OCI-LY3 (cell line): ENCODE measurements at regions not wholly inside any gene's neighbourhood (a gene's known extent, or its start where the extent isn't known, plus 50 kb on each side); places are given as distances from the start of the nearest gene placed in this dataset.
"Not testable (repeated sequence)": the region's sequence is repeated elsewhere in the genome, so short reads cannot be mapped to it uniquely, and the experiment has no call there.

Source experiments
- H2AFZ ChIP-seq: fragments of 200-600, 300-600 bp; shearing (Covaris generic); 2 replicates; pipeline ENCODE4 v1.6.0; 2014; ENCODE audit warnings: antibody characterized with exemption, low read depth, low read length
- H3K27ac ChIP-seq: fragments of 200-600, 300-600 bp; sonication (generic); 2 replicates; pipeline ENCODE4 v1.5.1; 2014; ENCODE audit warnings: mild to moderate bottlenecking, low read length, moderate library complexity, mixed read lengths
- H3K27me3 ChIP-seq: fragments of 200-600, 300-600 bp; sonication (generic); 2 replicates; pipeline ENCODE4 v1.6.1; 2014; ENCODE audit warnings: low read depth, low read length, mixed read lengths
- H3K36me3 ChIP-seq: fragments of 200-600, 300-600 bp; sonication (generic); replicated peaks from 2 replicates; pipeline ENCODE3; 2014; ENCODE audit warnings: low read depth, low read length, mixed read lengths
- H3K4me1 ChIP-seq: fragments of 300-600, 200-600 bp; sonication (generic); 2 replicates; pipeline ENCODE4 v1.6.1; 2014; ENCODE audit warnings: low read length, mixed read lengths
- H3K4me2 ChIP-seq: fragments of 200-600, 300-600 bp; sonication (generic); 2 replicates; pipeline ENCODE4 v1.6.1; 2014; ENCODE audit warnings: low read length, mixed read lengths
- H3K4me3 ChIP-seq: fragments of 300-600, 200-600 bp; sonication (generic); 2 replicates; pipeline ENCODE4 v1.5.1; 2014; ENCODE audit warnings: antibody characterized with exemption, mild to moderate bottlenecking, low read length, moderate library complexity
- H3K79me2 ChIP-seq: fragments of 300-600, 200-600 bp; shearing (Covaris generic); 2 replicates; pipeline ENCODE4 v1.6.1; 2014; ENCODE audit warnings: mild to moderate bottlenecking, low read length, mixed read lengths
- H3K9ac ChIP-seq: fragments of 300-600, 200-600 bp; shearing (Covaris generic); 2 replicates; pipeline ENCODE4 v1.6.0; 2014; ENCODE audit warnings: mild to moderate bottlenecking, low read length, moderate library complexity
- H3K9me3 ChIP-seq: fragments of 200-600, 300-600 bp; shearing (Covaris generic); 2 replicates; pipeline ENCODE4 v1.6.1; 2014; ENCODE audit warnings: low read length, mixed read lengths; ENCODE audit not compliant: insufficient read depth
- H4K20me1 ChIP-seq: fragments of 200-600, 300-600 bp; sonication (generic); 2 replicates; pipeline ENCODE4 v1.6.1; 2016; ENCODE audit warnings: low read length, mixed read lengths; ENCODE audit not compliant: insufficient read depth
- CTCF ChIP-seq: fragments of 200-600, 300-600 bp; sonication (generic); IDR thresholded peaks from 2 replicates; pipeline ENCODE4 v1.5.1; 2014; ENCODE audit warnings: antibody characterized with exemption, low read length, low read depth
- EZH2phosphoT487 ChIP-seq: fragments of 200-600 bp; shearing (Covaris generic); IDR thresholded peaks from 2 replicates; pipeline ENCODE4 v1.6.1; 2018; ENCODE audit warnings: antibody characterized with exemption, mixed run types, low read depth

- H3K4me1 ChIP-seq = no peaks in the 10 kb centered on the region
- no peaks in the 10 kb centered on the region for H3K36me3 ChIP-seq
- no peak overlapping the region for H2AFZ ChIP-seq
- H4K20me1 ChIP-seq = no peaks in the 10 kb centered on the region
- no peaks in the 10 kb centered on the region for H3K9me3 ChIP-seq
- TF ChIP-seq EZH2phosphoT487 (no peak), CTCF (no peak)
- H3K79me2 ChIP-seq = no peaks in the 10 kb centered on the region
- H3K4me2 ChIP-seq = no peak overlapping the region
- no peak overlapping the region for H3K4me3 ChIP-seq
- H3K9ac ChIP-seq = no peak overlapping the region
- H3K27ac ChIP-seq = no peak overlapping the region
- no peaks in the 10 kb centered on the region for H3K27me3 ChIP-seq
These were observed 544.9 kb upstream of the CPXCR1 start for GRCh38 chrX:88202149-88202548.

DNA sequence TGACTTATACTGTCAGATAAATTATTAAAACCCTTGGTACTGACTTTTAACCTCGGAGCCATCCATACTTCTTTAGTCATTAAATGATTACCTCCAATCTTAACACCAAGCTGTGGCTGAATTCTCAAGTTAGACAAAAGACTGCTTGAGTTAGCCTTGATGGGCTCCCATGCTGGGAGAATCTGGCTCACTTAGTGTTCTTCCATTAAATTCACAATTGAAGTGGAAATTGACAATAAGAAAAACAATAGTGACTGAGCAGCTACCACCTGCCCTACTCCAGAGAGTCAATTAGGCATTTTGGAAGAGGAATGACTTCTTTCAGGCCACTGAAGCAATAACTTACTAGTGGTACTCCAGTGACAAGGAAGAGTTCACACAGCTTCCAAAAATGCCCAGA, 503.0 kb upstream of the CPXCR1 start:
- no peaks in the 10 kb centered on the region for H3K27me3 ChIP-seq
- H3K79me2 ChIP-seq = no peaks in the 10 kb centered on the region

GRCh38 chrX:88284844-88285243, 462.2 kb upstream of the CPXCR1 start:
- H4K20me1 ChIP-seq = no peaks in the 10 kb centered on the region
- no peaks in the 10 kb centered on the region for H3K27me3 ChIP-seq
- TF ChIP-seq CTCF = no peak
- H3K4me2 ChIP-seq = no peak overlapping the region
- no peak overlapping the region for H3K9ac ChIP-seq
- no peaks in the 10 kb centered on the region for H3K9me3 ChIP-seq
- H3K36me3 ChIP-seq = no peaks in the 10 kb centered on the region
- H2AFZ ChIP-seq = no peak overlapping the region
- H3K4me1 ChIP-seq = no peaks in the 10 kb centered on the region
- no peak overlapping the region for H3K4me3 ChIP-seq
- no peak overlapping the region for H3K27ac ChIP-seq
- no peaks in the 10 kb centered on the region for H3K79me2 ChIP-seq

More for the DNA sequence above, 503.0 kb upstream of the CPXCR1 start:
- H4K20me1 ChIP-seq = no peaks in the 10 kb centered on the region
- no peak overlapping the region for H2AFZ ChIP-seq
- H3K36me3 ChIP-seq = no peaks in the 10 kb centered on the region
- H3K9ac ChIP-seq = no peak overlapping the region
- H3K27ac ChIP-seq = no peak overlapping the region
- H3K4me3 ChIP-seq = no peak overlapping the region
- no peaks in the 10 kb centered on the region for H3K4me1 ChIP-seq
- no peak overlapping the region for H3K4me2 ChIP-seq
- H3K9me3 ChIP-seq = no peaks in the 10 kb centered on the region
- TF ChIP-seq CTCF (no peak), EZH2phosphoT487 (no peak)

DNA sequence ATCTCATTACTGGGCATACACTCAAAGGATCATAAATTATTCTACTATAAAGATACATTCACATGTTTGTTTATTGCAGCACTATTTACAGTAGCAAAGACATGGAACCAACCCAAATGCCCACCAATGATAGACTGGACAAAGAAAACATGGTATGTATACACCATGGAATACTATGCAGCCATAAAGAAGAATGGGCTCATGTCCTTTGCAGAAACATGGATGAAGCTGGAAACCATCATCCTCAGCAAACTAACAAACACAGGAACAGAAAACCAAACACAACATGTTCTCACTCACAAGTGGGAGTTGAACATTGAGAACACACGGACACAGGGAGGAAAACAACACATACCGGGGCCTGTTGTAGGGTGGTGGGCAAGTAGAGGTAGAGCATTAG, 433.1 kb upstream of the CPXCR1 start:
- H3K27ac ChIP-seq, H3K9ac ChIP-seq, H3K27me3 ChIP-seq, H3K4me1 ChIP-seq, H3K79me2 ChIP-seq, H4K20me1 ChIP-seq, H3K36me3 ChIP-seq, H3K4me2 ChIP-seq, H3K9me3 ChIP-seq, H2AFZ ChIP-seq, H3K4me3 ChIP-seq: not testable (repeated sequence)

DNA sequence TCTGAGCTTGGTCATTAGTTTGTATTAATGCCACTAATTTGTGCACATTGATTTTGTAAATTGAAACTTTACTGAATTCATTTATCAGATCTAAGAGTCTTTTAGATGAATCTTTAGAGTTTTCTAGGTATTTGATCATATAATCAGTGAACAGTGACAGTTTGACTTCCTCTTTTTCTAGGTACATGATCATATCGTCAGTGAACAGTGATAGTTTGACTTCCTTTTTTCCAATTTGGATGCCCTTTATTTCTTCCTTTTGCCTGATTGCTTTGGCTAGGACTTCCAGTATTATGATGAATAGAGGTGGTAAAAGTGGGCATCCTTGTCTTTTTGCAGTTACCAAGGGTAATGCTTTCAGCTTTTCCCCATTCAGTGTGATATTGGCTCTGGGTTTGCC, 421.4 kb upstream of the CPXCR1 start:
- Histone ChIP-seq H3K9me3 (no peaks in the 10 kb centered on the region), H3K4me1 (peaks cover 5% of the 10 kb centered on the region; the same call in 1 of the 2 replicates), H3K4me2 (no peak overlapping the region), H2AFZ (no peak overlapping the region), H4K20me1 (no peaks in the 10 kb centered on the region), H3K27me3 (no peaks in the 10 kb centered on the region), H3K79me2 (no peaks in the 10 kb centered on the region), H3K36me3 (no peaks in the 10 kb centered on the region), H3K27ac (no peak overlapping the region), H3K4me3 (no peak overlapping the region), H3K9ac (no peak overlapping the region)
- TF ChIP-seq EZH2phosphoT487 = no peak
- no peak for TF ChIP-seq CTCF
